HEK293 (cell line): ENCODE measurements at regions not wholly inside any gene's neighbourhood (a gene's known extent, or its start where the extent isn't known, plus 50 kb on each side); places are given as distances from the start of the nearest gene placed in this dataset.

Experiments used
- SCRT2 ChIP-seq: fragments of 450-650 bp; formaldehyde crosslinking; IDR thresholded peaks from 2 replicates; pipeline ENCODE4 v1.5.1; 2016; ENCODE audit warnings: missing biosample characterization, missing genetic modification characterization
- SETDB1 ChIP-seq: IDR thresholded peaks from one replicate; pipeline ENCODE4 v1.6.1; 2017; ENCODE audit warnings: mild to moderate bottlenecking, low read length, moderate library complexity, mixed read lengths; ENCODE audit not compliant: insufficient read length
- ZFP41 ChIP-seq: fragments of 450-650 bp; formaldehyde crosslinking; IDR thresholded peaks from 2 replicates; pipeline ENCODE4 v1.5.1; 2016; ENCODE audit warnings: missing biosample characterization, missing genetic modification characterization, borderline replicate concordance
- ZNF184 ChIP-seq: fragments of 450-650 bp; IDR thresholded peaks from 2 replicates; pipeline ENCODE4 v1.5.1; 2018; ENCODE audit warnings: missing biosample characterization, mild to moderate bottlenecking, missing genetic modification characterization
- ZNF24 ChIP-seq: fragments of 450-650 bp; formaldehyde crosslinking; IDR thresholded peaks from 2 replicates; pipeline ENCODE4 v1.5.1; 2016; ENCODE audit warnings: missing biosample characterization, missing genetic modification characterization
- ZNF350 ChIP-seq: fragments of 450-650 bp; formaldehyde crosslinking; IDR thresholded peaks from 2 replicates; pipeline ENCODE4 v1.5.0; 2017; ENCODE audit warnings: missing biosample characterization, mild to moderate bottlenecking, missing genetic modification characterization
- ZNF510 ChIP-seq: fragments of 450-650 bp; formaldehyde crosslinking; IDR thresholded peaks from 2 replicates; pipeline ENCODE4 v1.5.1; 2018; ENCODE audit warnings: mild to moderate bottlenecking, missing genetic modification characterization, missing biosample characterization; ENCODE audit not compliant: insufficient replicate concordance
- ZNF660 ChIP-seq: fragments of 450-650 bp; IDR thresholded peaks from 2 replicates; pipeline ENCODE4 v1.5.1; 2018; ENCODE audit warnings: missing biosample characterization, mild to moderate bottlenecking, missing genetic modification characterization
- ZNF792 ChIP-seq: fragments of 450-650 bp; formaldehyde crosslinking; IDR thresholded peaks from 2 replicates; pipeline ENCODE4 v1.5.1; 2016; ENCODE audit warnings: missing biosample characterization, missing genetic modification characterization
- ZNF830 ChIP-seq: fragments of 450-650 bp; IDR thresholded peaks from 2 replicates; pipeline ENCODE4 v1.5.0; 2018; ENCODE audit warnings: missing biosample characterization, missing genetic modification characterization, low read depth, mild to moderate bottlenecking, moderate library complexity
- TF ChIP-seq, protein P1 (sequence below): fragments of 450-650 bp; formaldehyde crosslinking; IDR thresholded peaks from 2 replicates; pipeline ENCODE4 v1.5.1; 2016; ENCODE audit warnings: missing biosample characterization, missing genetic modification characterization, low read depth
- TF ChIP-seq, protein P2 (sequence below): fragments of 450-650 bp; formaldehyde crosslinking; IDR thresholded peaks from 2 replicates; pipeline ENCODE4 v1.5.1; 2016; ENCODE audit warnings: missing biosample characterization, missing genetic modification characterization
- TF ChIP-seq, protein P3 (sequence below): fragments of 450-650 bp; formaldehyde crosslinking; IDR thresholded peaks from 2 replicates; pipeline ENCODE4 v1.5.1; 2016; ENCODE audit warnings: missing biosample characterization, missing genetic modification characterization

DNA sequence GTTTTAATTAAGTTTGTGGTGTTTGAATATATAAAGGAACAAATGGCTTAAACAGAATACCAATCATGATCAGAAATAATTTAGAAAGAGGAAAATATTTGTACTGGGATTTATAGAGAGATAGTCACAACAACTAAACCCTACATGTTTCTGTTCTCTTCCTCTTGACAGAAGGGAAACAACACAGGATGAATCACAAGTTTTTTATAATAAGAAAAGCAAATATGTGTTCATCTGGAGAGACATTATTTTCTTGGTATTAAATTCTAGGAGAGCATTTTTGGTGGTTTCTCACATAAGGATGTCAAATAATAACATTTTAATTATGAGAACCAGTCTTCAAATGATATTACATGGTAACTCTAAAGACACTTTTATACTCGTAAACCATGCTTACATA is 232.9 kb upstream of the PKP2 start:
- TF ChIP-seq ZFP41 (tag by site-specific recombination) (no peak), ZNF830 (tag by site-specific recombination) (no peak), ZNF184 (tag by site-specific recombination) (no peak), ZNF24 (tag by site-specific recombination) (no peak), ZNF792 (tag by site-specific recombination) (no peak), ZNF510 (tag by site-specific recombination) (no peak), SETDB1 (no peak), ZNF350 (tag by site-specific recombination) (no peak), ZNF660 (tag by site-specific recombination) (no peak), SCRT2 (tag by site-specific recombination) (no peak)
- TF ChIP-seq, protein P1, sequence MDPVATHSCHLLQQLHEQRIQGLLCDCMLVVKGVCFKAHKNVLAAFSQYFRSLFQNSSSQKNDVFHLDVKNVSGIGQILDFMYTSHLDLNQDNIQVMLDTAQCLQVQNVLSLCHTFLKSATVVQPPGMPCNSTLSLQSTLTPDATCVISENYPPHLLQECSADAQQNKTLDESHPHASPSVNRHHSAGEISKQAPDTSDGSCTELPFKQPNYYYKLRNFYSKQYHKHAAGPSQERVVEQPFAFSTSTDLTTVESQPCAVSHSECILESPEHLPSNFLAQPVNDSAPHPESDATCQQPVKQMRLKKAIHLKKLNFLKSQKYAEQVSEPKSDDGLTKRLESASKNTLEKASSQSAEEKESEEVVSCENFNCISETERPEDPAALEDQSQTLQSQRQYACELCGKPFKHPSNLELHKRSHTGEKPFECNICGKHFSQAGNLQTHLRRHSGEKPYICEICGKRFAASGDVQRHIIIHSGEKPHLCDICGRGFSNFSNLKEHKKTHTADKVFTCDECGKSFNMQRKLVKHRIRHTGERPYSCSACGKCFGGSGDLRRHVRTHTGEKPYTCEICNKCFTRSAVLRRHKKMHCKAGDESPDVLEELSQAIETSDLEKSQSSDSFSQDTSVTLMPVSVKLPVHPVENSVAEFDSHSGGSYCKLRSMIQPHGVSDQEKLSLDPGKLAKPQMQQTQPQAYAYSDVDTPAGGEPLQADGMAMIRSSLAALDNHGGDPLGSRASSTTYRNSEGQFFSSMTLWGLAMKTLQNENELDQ = no peak
- TF ChIP-seq, protein P2, sequence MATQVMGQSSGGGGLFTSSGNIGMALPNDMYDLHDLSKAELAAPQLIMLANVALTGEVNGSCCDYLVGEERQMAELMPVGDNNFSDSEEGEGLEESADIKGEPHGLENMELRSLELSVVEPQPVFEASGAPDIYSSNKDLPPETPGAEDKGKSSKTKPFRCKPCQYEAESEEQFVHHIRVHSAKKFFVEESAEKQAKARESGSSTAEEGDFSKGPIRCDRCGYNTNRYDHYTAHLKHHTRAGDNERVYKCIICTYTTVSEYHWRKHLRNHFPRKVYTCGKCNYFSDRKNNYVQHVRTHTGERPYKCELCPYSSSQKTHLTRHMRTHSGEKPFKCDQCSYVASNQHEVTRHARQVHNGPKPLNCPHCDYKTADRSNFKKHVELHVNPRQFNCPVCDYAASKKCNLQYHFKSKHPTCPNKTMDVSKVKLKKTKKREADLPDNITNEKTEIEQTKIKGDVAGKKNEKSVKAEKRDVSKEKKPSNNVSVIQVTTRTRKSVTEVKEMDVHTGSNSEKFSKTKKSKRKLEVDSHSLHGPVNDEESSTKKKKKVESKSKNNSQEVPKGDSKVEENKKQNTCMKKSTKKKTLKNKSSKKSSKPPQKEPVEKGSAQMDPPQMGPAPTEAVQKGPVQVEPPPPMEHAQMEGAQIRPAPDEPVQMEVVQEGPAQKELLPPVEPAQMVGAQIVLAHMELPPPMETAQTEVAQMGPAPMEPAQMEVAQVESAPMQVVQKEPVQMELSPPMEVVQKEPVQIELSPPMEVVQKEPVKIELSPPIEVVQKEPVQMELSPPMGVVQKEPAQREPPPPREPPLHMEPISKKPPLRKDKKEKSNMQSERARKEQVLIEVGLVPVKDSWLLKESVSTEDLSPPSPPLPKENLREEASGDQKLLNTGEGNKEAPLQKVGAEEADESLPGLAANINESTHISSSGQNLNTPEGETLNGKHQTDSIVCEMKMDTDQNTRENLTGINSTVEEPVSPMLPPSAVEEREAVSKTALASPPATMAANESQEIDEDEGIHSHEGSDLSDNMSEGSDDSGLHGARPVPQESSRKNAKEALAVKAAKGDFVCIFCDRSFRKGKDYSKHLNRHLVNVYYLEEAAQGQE = no peak
- TF ChIP-seq, protein P3, sequence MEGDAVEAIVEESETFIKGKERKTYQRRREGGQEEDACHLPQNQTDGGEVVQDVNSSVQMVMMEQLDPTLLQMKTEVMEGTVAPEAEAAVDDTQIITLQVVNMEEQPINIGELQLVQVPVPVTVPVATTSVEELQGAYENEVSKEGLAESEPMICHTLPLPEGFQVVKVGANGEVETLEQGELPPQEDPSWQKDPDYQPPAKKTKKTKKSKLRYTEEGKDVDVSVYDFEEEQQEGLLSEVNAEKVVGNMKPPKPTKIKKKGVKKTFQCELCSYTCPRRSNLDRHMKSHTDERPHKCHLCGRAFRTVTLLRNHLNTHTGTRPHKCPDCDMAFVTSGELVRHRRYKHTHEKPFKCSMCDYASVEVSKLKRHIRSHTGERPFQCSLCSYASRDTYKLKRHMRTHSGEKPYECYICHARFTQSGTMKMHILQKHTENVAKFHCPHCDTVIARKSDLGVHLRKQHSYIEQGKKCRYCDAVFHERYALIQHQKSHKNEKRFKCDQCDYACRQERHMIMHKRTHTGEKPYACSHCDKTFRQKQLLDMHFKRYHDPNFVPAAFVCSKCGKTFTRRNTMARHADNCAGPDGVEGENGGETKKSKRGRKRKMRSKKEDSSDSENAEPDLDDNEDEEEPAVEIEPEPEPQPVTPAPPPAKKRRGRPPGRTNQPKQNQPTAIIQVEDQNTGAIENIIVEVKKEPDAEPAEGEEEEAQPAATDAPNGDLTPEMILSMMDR (tag by site-specific recombination) = no peak
